HepG2 (cell line): ENCODE measurements at regions not wholly inside any gene's neighbourhood (a gene's known extent, or its start where the extent isn't known, plus 50 kb on each side); places are given as distances from the start of the nearest gene placed in this dataset.

Experiments used
- ATAC-seq: fragments of 200-7000 bp; cut with Tn5 transposase; 3 replicates; pipeline ENCODE4 v1.9.1; 2020; ENCODE audit warnings: mild to moderate bottlenecking, moderate library complexity
- BruUV-seq: library from RNA; stranded (reverse); fragments of 400-500 nt; replicated peaks from 2 replicates; lab custom pipeline; 2021; lab: Mats Ljungman, UMichigan
- CTCF ChIA-PET: fragments of 300-600 bp; formaldehyde crosslinking; extraction: SDS; loops from one replicate; lab custom pipeline; 2021; ENCODE audit warnings: low total read pairs, inconsistent platforms, low intra/inter-chr PET ratio; lab: Yijun Ruan, JAX
- POLR2A ChIA-PET: fragments of 350-600 bp; sonication (Branson Sonifier 250); formaldehyde crosslinking; loops from one replicate; lab custom pipeline; 2020; ENCODE audit warnings: antibody characterized with exemption, inconsistent platforms; lab: Yijun Ruan, JAX
- DNase-seq: peaks from one replicate; pipeline ENCODE4 v3.0.0-alpha.2; 2015; ENCODE audit warnings: low spot score
- FAIRE-seq: peaks from 3 replicates; lab custom pipeline; 2011; peaks lifted over from hg19 to GRCh38; lab: Jason Lieb, UNC
- H2AFZ ChIP-seq: one replicate; pipeline ENCODE4 v1.6.1; 2011; ENCODE audit warnings: low read length, inconsistent platforms
- H3K27ac ChIP-seq: fragments of 300-600 bp; 3 replicates; pipeline ENCODE4 v1.8.0; 2011; ENCODE audit warnings: mixed run types, mild to moderate bottlenecking, mixed read lengths, low read length, inconsistent platforms; ENCODE audit not compliant: insufficient read depth; ENCODE audit errors: extremely low read length
- H3K27me3 ChIP-seq, 2 experiments: fragments of 200-600 bp in 1 of 2; 2 replicates in 1 of 2; 3 replicates in 1 of 2; pipeline versions ENCODE4 v1.6.0 to v1.8.0; 2011; ENCODE audit warnings: low read length in 2 of 2, mild to moderate bottlenecking in 2 of 2, moderate library complexity in 2 of 2, inconsistent platforms in 1 of 2; ENCODE audit not compliant: insufficient read depth in 2 of 2, control insufficient read depth in 1 of 2
- H3K36me3 ChIP-seq, 2 experiments: fragments of 200-600 bp in 1 of 2; replicated peaks in 1 of 2; 2 replicates in 1 of 2; 3 replicates in 1 of 2; pipeline versions ENCODE4 v1.5.1 to v1.8.0; 2011; ENCODE audit warnings: low read length in 2 of 2, inconsistent platforms in 1 of 2; ENCODE audit not compliant: insufficient read depth in 2 of 2, control insufficient read depth in 1 of 2
- H3K4me1 ChIP-seq: 2 replicates; pipeline ENCODE4 v1.5.1; 2012; ENCODE audit warnings: low read length, inconsistent platforms; ENCODE audit not compliant: insufficient read depth
- H3K4me2 ChIP-seq: 2 replicates; pipeline ENCODE4 v1.6.0; 2011; ENCODE audit warnings: low read depth, low read length, inconsistent platforms
- H3K4me3 ChIP-seq, 3 experiments: fragments of 200-600 bp in 1 of 3; sonication (generic), shearing (Covaris generic) in 1 of 3; replicated peaks in 1 of 3; 2 replicates each; pipeline ENCODE4 v1.5.1; 2011 to 2016; ENCODE audit warnings: low read length in 3 of 3, inconsistent platforms in 2 of 3, low read depth in 2 of 3, mild to moderate bottlenecking in 2 of 3, control low read depth in 1 of 3, mixed read lengths in 1 of 3; ENCODE audit not compliant: insufficient read depth in 1 of 3
- H3K79me2 ChIP-seq: one replicate; pipeline ENCODE4 v1.6.1; 2011; ENCODE audit warnings: low read length, inconsistent platforms; ENCODE audit not compliant: insufficient read depth
- H3K9ac ChIP-seq: 2 replicates; pipeline ENCODE4 v1.6.0; 2011; ENCODE audit warnings: mild to moderate bottlenecking, low read depth, low read length, inconsistent platforms; ENCODE audit not compliant: insufficient read depth
- H3K9me3 ChIP-seq: 2 replicates; pipeline ENCODE4 v1.5.1; 2012; ENCODE audit warnings: mild to moderate bottlenecking, low read length
- H4K20me1 ChIP-seq: 2 replicates; pipeline ENCODE4 v1.6.0; 2011; ENCODE audit warnings: inconsistent platforms, mild to moderate bottlenecking, low read length, moderate library complexity; ENCODE audit not compliant: insufficient read depth
- BRCA1 ChIP-seq: sonication (generic); formaldehyde crosslinking; IDR thresholded peaks from 2 replicates; pipeline ENCODE4 v1.4.0; 2020; ENCODE audit warnings: missing genetic modification reagents
- FOXA3 ChIP-seq: IDR thresholded peaks from 2 replicates; pipeline ENCODE4 v1.6.1; 2016; ENCODE audit warnings: missing genetic modification reagents, missing compliant biosample characterization
- ZNF331 ChIP-seq: sonication (generic); formaldehyde crosslinking; IDR thresholded peaks from 2 replicates; pipeline ENCODE4 v1.4.0; 2020; ENCODE audit warnings: missing genetic modification reagents
- ZNF34 ChIP-seq: sonication (generic); formaldehyde crosslinking; IDR thresholded peaks from 2 replicates; pipeline ENCODE4 v1.4.0; 2020; ENCODE audit warnings: mild to moderate bottlenecking, missing genetic modification reagents, borderline replicate concordance
- ZNF878 ChIP-seq: sonication (generic); formaldehyde crosslinking; IDR thresholded peaks from 2 replicates; pipeline ENCODE4 v1.8.1; 2023; ENCODE audit warnings: mild to moderate bottlenecking, missing genetic modification reagents, moderate library complexity
- WGBS: methylation state at CpG from one replicate; pipeline ENCODE4 v1.1.6; 2017; ENCODE audit warnings: low lambda C conversion rate; 5-methylcytosine and 5-hydroxymethylcytosine counted together
- in situ Hi-C: cut with HindIII; loops from 2 replicates; pipeline ENCODE4 v1.10.0; 2017; ENCODE audit warnings: low pct_unique_long_range_greater_than_20kb; ENCODE audit not compliant: extremely low pct_ligation_motif_present
- intact Hi-C: fragments of 100-400 bp; cut with micrococcal nuclease; formaldehyde crosslinking; loops from one replicate; pipeline ENCODE4 v1.10.0; 2022; ENCODE audit not compliant: unreplicated experiment
- TF ChIP-seq, protein P1 (sequence below): sonication (generic); formaldehyde crosslinking; IDR thresholded peaks from 2 replicates; pipeline ENCODE4 v1.4.0; 2020; ENCODE audit warnings: missing genetic modification reagents

DNA sequence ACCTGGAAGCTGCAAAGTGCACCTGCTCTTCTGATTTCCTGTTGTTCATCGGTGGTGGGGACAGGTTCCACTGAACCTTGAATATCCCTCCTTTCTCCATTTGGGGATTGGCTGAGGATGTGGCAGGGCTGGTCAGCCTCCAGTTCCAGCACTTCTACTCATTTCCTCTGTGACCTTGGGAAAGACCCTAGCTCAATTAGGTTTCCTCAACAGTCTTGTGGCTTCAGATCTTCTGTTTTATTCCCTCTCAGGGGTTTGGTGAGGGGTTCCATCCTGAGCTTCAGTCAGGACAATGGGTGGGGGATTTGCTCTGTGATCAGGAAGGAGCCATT lies 317.1 kb upstream of the PROX1 start:
- POLR2A ChIA-PET = no interaction called here
- Histone ChIP-seq H3K36me3 (no peaks in the 10 kb centered on the region), H3K9ac (no peak overlapping the region), H3K27ac (no peak overlapping the region), H2AFZ (no peak overlapping the region), H3K27me3 (no peaks in the 10 kb centered on the region), H3K4me3 (no peak overlapping the region), H4K20me1 (no peaks in the 10 kb centered on the region), H3K4me1 (peaks cover 30% of the 10 kb centered on the region), H3K79me2 (no peaks in the 10 kb centered on the region), H3K9me3 (no peaks in the 10 kb centered on the region), H3K4me2 (peak overlapping the region; percentile 19; the same call in 1 of the 2 replicates)
- TF ChIP-seq, protein P1, sequence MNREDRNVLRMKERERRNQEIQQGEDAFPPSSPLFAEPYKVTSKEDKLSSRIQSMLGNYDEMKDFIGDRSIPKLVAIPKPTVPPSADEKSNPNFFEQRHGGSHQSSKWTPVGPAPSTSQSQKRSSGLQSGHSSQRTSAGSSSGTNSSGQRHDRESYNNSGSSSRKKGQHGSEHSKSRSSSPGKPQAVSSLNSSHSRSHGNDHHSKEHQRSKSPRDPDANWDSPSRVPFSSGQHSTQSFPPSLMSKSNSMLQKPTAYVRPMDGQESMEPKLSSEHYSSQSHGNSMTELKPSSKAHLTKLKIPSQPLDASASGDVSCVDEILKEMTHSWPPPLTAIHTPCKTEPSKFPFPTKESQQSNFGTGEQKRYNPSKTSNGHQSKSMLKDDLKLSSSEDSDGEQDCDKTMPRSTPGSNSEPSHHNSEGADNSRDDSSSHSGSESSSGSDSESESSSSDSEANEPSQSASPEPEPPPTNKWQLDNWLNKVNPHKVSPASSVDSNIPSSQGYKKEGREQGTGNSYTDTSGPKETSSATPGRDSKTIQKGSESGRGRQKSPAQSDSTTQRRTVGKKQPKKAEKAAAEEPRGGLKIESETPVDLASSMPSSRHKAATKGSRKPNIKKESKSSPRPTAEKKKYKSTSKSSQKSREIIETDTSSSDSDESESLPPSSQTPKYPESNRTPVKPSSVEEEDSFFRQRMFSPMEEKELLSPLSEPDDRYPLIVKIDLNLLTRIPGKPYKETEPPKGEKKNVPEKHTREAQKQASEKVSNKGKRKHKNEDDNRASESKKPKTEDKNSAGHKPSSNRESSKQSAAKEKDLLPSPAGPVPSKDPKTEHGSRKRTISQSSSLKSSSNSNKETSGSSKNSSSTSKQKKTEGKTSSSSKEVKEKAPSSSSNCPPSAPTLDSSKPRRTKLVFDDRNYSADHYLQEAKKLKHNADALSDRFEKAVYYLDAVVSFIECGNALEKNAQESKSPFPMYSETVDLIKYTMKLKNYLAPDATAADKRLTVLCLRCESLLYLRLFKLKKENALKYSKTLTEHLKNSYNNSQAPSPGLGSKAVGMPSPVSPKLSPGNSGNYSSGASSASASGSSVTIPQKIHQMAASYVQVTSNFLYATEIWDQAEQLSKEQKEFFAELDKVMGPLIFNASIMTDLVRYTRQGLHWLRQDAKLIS (CRISPR knock-in tag) = no peak
- no peak for TF ChIP-seq ZNF878 (CRISPR knock-in tag)
- TF ChIP-seq ZNF331 = no peak
- no peak for TF ChIP-seq BRCA1
- FAIRE-seq (no peak), DNase-seq (no peak), ATAC-seq (no peak)
- CTCF ChIA-PET = no interaction called here
- intact Hi-C loops = loop anchor here (10.0 kb wide), 1 partner anchor 314 kb away; the partner anchor contains the start of gene PROX1
- in situ Hi-C loops = no loop called here
- BruUV-seq = no TSS peak
- WGBS = 44% methylated on average over 1 of the region's 1 CpG

DNA sequence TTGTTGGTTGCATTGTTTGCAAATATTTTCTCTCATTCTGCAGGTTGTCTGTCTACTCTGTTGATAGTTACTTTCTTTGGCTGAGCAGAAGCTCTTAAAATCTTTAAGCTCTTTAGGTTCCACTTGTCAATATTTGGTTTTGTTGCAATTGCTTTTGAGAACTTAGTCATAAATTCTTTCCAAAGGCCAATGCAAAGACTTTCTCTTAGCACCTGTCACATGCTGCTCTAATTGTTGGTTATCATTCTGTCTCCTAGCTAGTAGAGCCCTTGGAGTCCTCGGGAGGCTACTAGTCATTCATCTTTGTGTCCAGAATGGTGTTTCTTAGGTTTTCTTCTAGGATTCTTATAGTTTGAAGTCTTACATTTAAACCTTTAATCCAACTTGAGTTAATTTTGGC lies 312.7 kb upstream of the PROX1 start:
- Histone ChIP-seq H3K27ac (no peak overlapping the region), H3K27me3 (no peaks in the 10 kb centered on the region), H3K9ac (no peak overlapping the region), H3K4me3 (no peak overlapping the region), H3K4me1 (peaks cover 34% of the 10 kb centered on the region), H3K36me3 (no peaks in the 10 kb centered on the region), H4K20me1 (no peaks in the 10 kb centered on the region), H3K4me2 (no peak overlapping the region)
- FAIRE-seq (no peak), DNase-seq (no peak), ATAC-seq (no peak)
- in situ Hi-C loops = no loop called here
- intact Hi-C loops = loop anchor here (10.0 kb wide), 1 partner anchor 310 kb away; the partner anchor contains the start of gene PROX1
- CTCF ChIA-PET = no interaction called here
- no TSS peak for BruUV-seq
- POLR2A ChIA-PET = no interaction called here
- no peak for TF ChIP-seq ZNF34
- 0 out of 2 replicates have a peak, but pooled peaks have one; percentile 25 for TF ChIP-seq FOXA3 (CRISPR knock-in tag)
- TF ChIP-seq, all 625 proteins: peak for 1
- H3K9me3 ChIP-seq = no peaks in the 10 kb centered on the region
- no peaks in the 10 kb centered on the region for H3K79me2 ChIP-seq
- 53% methylated on average over 1 of the region's 1 CpG for WGBS
- H2AFZ ChIP-seq = no peak overlapping the region
